OCI-LY3 (cell line): ENCODE measurements at regions not wholly inside any gene's neighbourhood (a gene's known extent, or its start where the extent isn't known, plus 50 kb on each side); places are given as distances from the start of the nearest gene placed in this dataset.

Experiments used
- H2AFZ ChIP-seq: fragments of 200-600, 300-600 bp; shearing (Covaris generic); 2 replicates; pipeline ENCODE4 v1.6.0; 2014; ENCODE audit warnings: antibody characterized with exemption, low read depth, low read length
- H3K27ac ChIP-seq: fragments of 200-600, 300-600 bp; sonication (generic); 2 replicates; pipeline ENCODE4 v1.5.1; 2014; ENCODE audit warnings: mild to moderate bottlenecking, low read length, moderate library complexity, mixed read lengths
- H3K27me3 ChIP-seq: fragments of 200-600, 300-600 bp; sonication (generic); 2 replicates; pipeline ENCODE4 v1.6.1; 2014; ENCODE audit warnings: low read depth, low read length, mixed read lengths
- H3K36me3 ChIP-seq: fragments of 200-600, 300-600 bp; sonication (generic); replicated peaks from 2 replicates; pipeline ENCODE3; 2014; ENCODE audit warnings: low read depth, low read length, mixed read lengths
- H3K4me1 ChIP-seq: fragments of 300-600, 200-600 bp; sonication (generic); 2 replicates; pipeline ENCODE4 v1.6.1; 2014; ENCODE audit warnings: low read length, mixed read lengths
- H3K4me2 ChIP-seq: fragments of 200-600, 300-600 bp; sonication (generic); 2 replicates; pipeline ENCODE4 v1.6.1; 2014; ENCODE audit warnings: low read length, mixed read lengths
- H3K4me3 ChIP-seq: fragments of 300-600, 200-600 bp; sonication (generic); 2 replicates; pipeline ENCODE4 v1.5.1; 2014; ENCODE audit warnings: antibody characterized with exemption, mild to moderate bottlenecking, low read length, moderate library complexity
- H3K79me2 ChIP-seq: fragments of 300-600, 200-600 bp; shearing (Covaris generic); 2 replicates; pipeline ENCODE4 v1.6.1; 2014; ENCODE audit warnings: mild to moderate bottlenecking, low read length, mixed read lengths
- H3K9ac ChIP-seq: fragments of 300-600, 200-600 bp; shearing (Covaris generic); 2 replicates; pipeline ENCODE4 v1.6.0; 2014; ENCODE audit warnings: mild to moderate bottlenecking, low read length, moderate library complexity
- H3K9me3 ChIP-seq: fragments of 200-600, 300-600 bp; shearing (Covaris generic); 2 replicates; pipeline ENCODE4 v1.6.1; 2014; ENCODE audit warnings: low read length, mixed read lengths; ENCODE audit not compliant: insufficient read depth
- H4K20me1 ChIP-seq: fragments of 200-600, 300-600 bp; sonication (generic); 2 replicates; pipeline ENCODE4 v1.6.1; 2016; ENCODE audit warnings: low read length, mixed read lengths; ENCODE audit not compliant: insufficient read depth
- EZH2phosphoT487 ChIP-seq: fragments of 200-600 bp; shearing (Covaris generic); IDR thresholded peaks from 2 replicates; pipeline ENCODE4 v1.6.1; 2018; ENCODE audit warnings: antibody characterized with exemption, mixed run types, low read depth
- TF ChIP-seq, protein P1 (sequence below): fragments of 200-600, 300-600 bp; sonication (generic); IDR thresholded peaks from 2 replicates; pipeline ENCODE4 v1.5.1; 2014; ENCODE audit warnings: antibody characterized with exemption, low read length, low read depth

DNA sequence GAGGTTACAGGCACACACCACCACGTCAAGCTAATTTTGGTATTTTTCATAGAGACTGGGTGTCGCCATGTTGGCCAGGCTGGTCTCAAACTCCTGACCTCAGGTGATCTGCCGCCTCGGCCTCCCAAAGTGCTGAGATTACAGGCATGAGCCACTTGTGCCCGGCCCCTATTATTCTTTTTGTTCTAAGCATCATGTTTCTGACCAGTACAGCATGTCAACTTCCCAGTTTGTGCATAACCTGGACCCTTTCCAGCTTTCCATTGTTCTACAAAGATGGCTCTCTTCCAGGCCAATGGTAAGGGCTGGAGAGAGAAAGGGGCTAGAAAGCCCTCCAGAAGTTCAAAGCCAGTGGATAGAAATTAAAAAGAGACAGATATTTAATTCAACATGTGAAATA, 91.3 kb upstream of the TNFAIP3 start:
- H4K20me1 ChIP-seq = no peaks in the 10 kb centered on the region
- H3K27ac ChIP-seq = no peak overlapping the region
- H3K4me3 ChIP-seq = no peak overlapping the region

DNA sequence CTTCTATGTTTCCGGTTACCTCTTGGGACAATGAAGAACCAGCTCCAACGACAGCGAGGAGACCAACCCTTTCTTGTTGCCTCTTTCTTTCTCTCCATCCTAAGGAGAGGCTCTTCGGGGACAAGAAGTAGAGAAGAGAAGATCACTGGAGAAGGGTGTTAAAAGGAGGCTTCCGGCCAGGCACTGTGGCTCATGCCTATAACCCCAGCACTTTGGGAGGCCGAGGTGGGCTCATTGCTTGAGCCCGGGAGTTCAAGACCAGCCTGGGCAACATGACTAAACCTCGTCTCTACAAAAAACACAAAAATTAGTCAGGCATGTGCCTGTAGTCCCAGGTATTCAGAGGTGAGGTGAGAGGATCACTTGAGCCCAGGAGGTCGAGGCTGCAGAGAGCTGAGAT, 90.8 kb upstream of the TNFAIP3 start:
- H3K4me2 ChIP-seq = no peak overlapping the region
- H4K20me1 ChIP-seq = no peaks in the 10 kb centered on the region
- no peaks in the 10 kb centered on the region for H3K27me3 ChIP-seq
- no peak overlapping the region for H3K9ac ChIP-seq
- no peaks in the 10 kb centered on the region for H3K9me3 ChIP-seq
- no peak overlapping the region for H3K27ac ChIP-seq
- H3K4me1 ChIP-seq = no peaks in the 10 kb centered on the region
- H2AFZ ChIP-seq = no peak overlapping the region
- TF ChIP-seq EZH2phosphoT487 = no peak
- TF ChIP-seq, protein P1, sequence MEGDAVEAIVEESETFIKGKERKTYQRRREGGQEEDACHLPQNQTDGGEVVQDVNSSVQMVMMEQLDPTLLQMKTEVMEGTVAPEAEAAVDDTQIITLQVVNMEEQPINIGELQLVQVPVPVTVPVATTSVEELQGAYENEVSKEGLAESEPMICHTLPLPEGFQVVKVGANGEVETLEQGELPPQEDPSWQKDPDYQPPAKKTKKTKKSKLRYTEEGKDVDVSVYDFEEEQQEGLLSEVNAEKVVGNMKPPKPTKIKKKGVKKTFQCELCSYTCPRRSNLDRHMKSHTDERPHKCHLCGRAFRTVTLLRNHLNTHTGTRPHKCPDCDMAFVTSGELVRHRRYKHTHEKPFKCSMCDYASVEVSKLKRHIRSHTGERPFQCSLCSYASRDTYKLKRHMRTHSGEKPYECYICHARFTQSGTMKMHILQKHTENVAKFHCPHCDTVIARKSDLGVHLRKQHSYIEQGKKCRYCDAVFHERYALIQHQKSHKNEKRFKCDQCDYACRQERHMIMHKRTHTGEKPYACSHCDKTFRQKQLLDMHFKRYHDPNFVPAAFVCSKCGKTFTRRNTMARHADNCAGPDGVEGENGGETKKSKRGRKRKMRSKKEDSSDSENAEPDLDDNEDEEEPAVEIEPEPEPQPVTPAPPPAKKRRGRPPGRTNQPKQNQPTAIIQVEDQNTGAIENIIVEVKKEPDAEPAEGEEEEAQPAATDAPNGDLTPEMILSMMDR = no peak
- H3K79me2 ChIP-seq = no peaks in the 10 kb centered on the region
- no peaks in the 10 kb centered on the region for H3K36me3 ChIP-seq
- no peak overlapping the region for H3K4me3 ChIP-seq

More for the DNA sequence above, 91.3 kb upstream of the TNFAIP3 start:
- TF ChIP-seq EZH2phosphoT487 = no peak
- TF ChIP-seq, protein P1 = no peak
- Histone ChIP-seq H3K27me3 (no peaks in the 10 kb centered on the region), H3K36me3 (no peaks in the 10 kb centered on the region), H3K79me2 (no peaks in the 10 kb centered on the region), H3K4me2 (no peak overlapping the region), H3K9ac (no peak overlapping the region), H3K4me1 (no peaks in the 10 kb centered on the region), H3K9me3 (no peaks in the 10 kb centered on the region), H2AFZ (no peak overlapping the region)

DNA sequence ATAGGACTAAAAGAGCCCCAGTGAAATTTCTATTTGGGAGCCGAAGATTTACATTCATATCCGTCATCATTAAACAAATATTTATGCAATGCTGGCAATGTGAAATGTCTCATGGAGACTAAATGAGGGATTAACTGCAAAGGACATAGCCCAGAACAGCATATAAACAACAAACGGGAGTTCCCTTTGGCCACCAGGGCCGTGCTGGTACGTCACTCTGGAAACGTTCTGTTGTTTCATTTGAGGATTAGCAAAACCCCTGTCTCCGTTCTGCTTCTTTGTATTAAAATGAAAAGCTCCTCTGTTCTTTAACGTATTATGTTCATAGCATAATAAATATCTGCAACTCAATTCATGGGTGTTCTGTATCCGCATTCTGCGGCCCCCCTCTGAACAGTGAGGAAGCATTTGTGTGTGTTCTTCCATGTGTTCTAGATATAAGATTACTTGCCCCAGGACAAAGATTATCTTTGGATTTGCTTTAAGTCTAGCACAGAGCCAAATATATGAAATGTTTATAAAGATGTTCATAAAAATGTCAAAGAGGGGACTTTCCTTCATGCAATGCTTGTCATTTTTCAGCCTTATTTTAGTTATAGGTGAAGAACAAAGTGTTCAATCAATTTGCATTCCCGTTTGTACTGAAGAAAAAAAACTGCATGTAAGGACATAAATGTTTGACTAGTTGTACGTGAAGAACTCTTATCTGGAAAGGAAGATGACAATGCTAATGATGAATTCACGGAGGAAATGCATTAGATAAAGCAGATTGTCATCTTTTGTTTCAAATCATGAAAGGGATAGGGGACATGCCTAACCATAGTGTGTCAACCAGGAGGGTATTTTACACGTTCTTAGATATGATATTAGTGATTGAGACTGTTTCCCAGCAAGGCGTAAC, 90.0 kb upstream of the TNFAIP3 start:
- no peaks in the 10 kb centered on the region for H3K4me1 ChIP-seq
- no peaks in the 10 kb centered on the region for H3K9me3 ChIP-seq
- no peaks in the 10 kb centered on the region for H4K20me1 ChIP-seq
- TF ChIP-seq, protein P1 = no peak
- no peak for TF ChIP-seq EZH2phosphoT487
- no peak overlapping the region for H3K4me3 ChIP-seq
- H3K27ac ChIP-seq = no peak overlapping the region
- no peaks in the 10 kb centered on the region for H3K36me3 ChIP-seq
- no peak overlapping the region for H3K9ac ChIP-seq
- no peak overlapping the region for H3K4me2 ChIP-seq
- H3K79me2 ChIP-seq = no peaks in the 10 kb centered on the region
- H3K27me3 ChIP-seq = no peaks in the 10 kb centered on the region
- H2AFZ ChIP-seq = no peak overlapping the region

DNA sequence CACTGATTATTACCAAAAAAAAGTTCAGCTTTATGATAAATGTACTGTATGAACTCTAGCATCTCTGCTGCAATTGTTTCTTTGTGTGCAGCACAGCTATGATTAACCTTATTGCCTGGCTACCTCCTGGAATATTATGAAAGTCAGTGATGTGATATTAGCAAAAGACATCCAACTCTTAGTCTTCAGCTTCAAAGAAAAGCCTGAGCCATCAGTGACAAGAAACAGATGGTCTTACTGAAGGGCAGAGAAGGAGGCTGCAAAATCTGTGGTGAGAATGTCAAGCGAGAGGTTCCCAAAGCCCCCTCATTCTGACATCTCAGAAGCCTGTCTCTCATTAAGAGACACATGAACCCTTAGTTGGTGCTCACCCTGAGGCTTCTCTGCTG, 89.4 kb upstream of the TNFAIP3 start:
- no peak overlapping the region for H3K27ac ChIP-seq
- no peaks in the 10 kb centered on the region for H3K79me2 ChIP-seq
- TF ChIP-seq, protein P1 = no peak
- TF ChIP-seq EZH2phosphoT487 = no peak
- H3K4me3 ChIP-seq = no peak overlapping the region
- H3K9ac ChIP-seq = no peak overlapping the region
- no peaks in the 10 kb centered on the region for H3K4me1 ChIP-seq
- H3K4me2 ChIP-seq = no peak overlapping the region
- no peak overlapping the region for H2AFZ ChIP-seq
- H3K27me3 ChIP-seq = no peaks in the 10 kb centered on the region
- no peaks in the 10 kb centered on the region for H3K9me3 ChIP-seq
- no peaks in the 10 kb centered on the region for H3K36me3 ChIP-seq
- H4K20me1 ChIP-seq = no peaks in the 10 kb centered on the region
